Aorta (tissue), 5 donors: ENCODE measurements at regions not wholly inside any gene's neighbourhood (a gene's known extent, or its start where the extent isn't known, plus 50 kb on each side); places are given as distances from the start of the nearest gene placed in this dataset.

ENCODE experiments used
- ATAC-seq: fragments of 200-7000 bp; cut with Tn5 transposase; one replicate; pipeline ENCODE4 v1.9.1; 2022; ENCODE audit warnings: moderate library complexity; ENCODE audit not compliant: low FRiP score
- DNase-seq, 2 donors: peaks; one replicate each; pipeline ENCODE4 v3.0.0-alpha.2; 2020
- H3K27ac ChIP-seq, 2 donors: one replicate each; pipeline ENCODE4 v1.5.1; 2013; ENCODE audit warnings: low read length in 2 of 2, mild to moderate bottlenecking in 2 of 2, moderate library complexity in 2 of 2, control low read depth in 1 of 2, inconsistent platforms in 1 of 2, low read depth in 1 of 2
- H3K27me3 ChIP-seq, 2 donors: one replicate each; pipeline ENCODE4 v1.6.1; 2013; ENCODE audit warnings: control low read depth in 1 of 2, low read length in 1 of 2, mild to moderate bottlenecking in 1 of 2, moderate library complexity in 1 of 2; ENCODE audit not compliant: insufficient read depth in 2 of 2, control insufficient read depth in 1 of 2
- H3K36me3 ChIP-seq, 2 donors: one replicate each; pipeline ENCODE4 v1.6.1; 2013; ENCODE audit warnings: control low read depth in 1 of 2, low read length in 1 of 2, mild to moderate bottlenecking in 1 of 2; ENCODE audit not compliant: insufficient read depth in 2 of 2, control insufficient read depth in 1 of 2
- H3K4me1 ChIP-seq, 2 donors: one replicate each; pipeline ENCODE4 v1.6.1; 2013; ENCODE audit warnings: low read length in 2 of 2, control low read depth in 1 of 2, mild to moderate bottlenecking in 1 of 2, moderate library complexity in 1 of 2; ENCODE audit not compliant: insufficient read depth in 2 of 2, control insufficient read depth in 1 of 2
- H3K4me3 ChIP-seq, 2 donors: one replicate each; pipeline ENCODE4 v1.5.1; 2013; ENCODE audit warnings: low read length in 2 of 2, control low read depth in 1 of 2, mild to moderate bottlenecking in 1 of 2
- H3K9me3 ChIP-seq: one replicate; pipeline ENCODE4 v1.6.1; 2013; ENCODE audit warnings: mild to moderate bottlenecking, low read length; ENCODE audit not compliant: control insufficient read depth
- WGBS, 2 donors: extraction: QIAGEN DNeasy Blood & Tissue Kit; methylation state at CpG; one replicate each; pipeline ENCODE4 v1.1.7; 2013; 5-methylcytosine and 5-hydroxymethylcytosine counted together
- intact Hi-C, 2 donors: fragments of 100-400 bp; cut with DNase I; formaldehyde crosslinking; loops; one replicate each; pipeline versions ENCODE4 v1.14.2 to v1.15.0; 2022
- donor health status: healthy with polysubstance abuse.
- donor health status: Bipolar disorder and iron deficiency.
- donor health status: DM: no; HTN: no; CAD: no.
- donor health status: DM: no; HTN: no; CAD: no.
- donor health status: DM: yes; HTN: yes; CAD: no.

- Histone ChIP-seq H3K4me3 (no peak overlapping the region), H3K27me3 (peaks cover 0 to 4% of the 10 kb centered on the region in 2 donors), H3K4me1 (no peaks in the 10 kb centered on the region), H3K9me3 (no peaks in the 10 kb centered on the region), H3K27ac (no peak overlapping the region), H3K36me3 (no peaks in the 10 kb centered on the region)
- intact Hi-C loops: no loop called here
- no peak for DNase-seq
- no peak for ATAC-seq
- WGBS, 2 donors: 56 to 59% methylated on average over 20 of the region's 20 CpGs
These were observed 84.8 kb upstream of the KLHL25 start for GRCh38 chr15:85879334-85880163.

GRCh38 chr15:85880501-85881190, 85.9 kb upstream of the KLHL25 start:
- Histone ChIP-seq H3K36me3 (no peaks in the 10 kb centered on the region), H3K27me3 (peaks cover 0 to 4% of the 10 kb centered on the region in 2 donors), H3K9me3 (no peaks in the 10 kb centered on the region), H3K4me1 (no peaks in the 10 kb centered on the region), H3K4me3 (no peak overlapping the region), H3K27ac (no peak overlapping the region)
- WGBS, 2 donors: 54 to 64% methylated on average over 7 of the region's 7 CpGs
- no peak for ATAC-seq
- DNase-seq: no peak
- intact Hi-C loops: no loop called here

GRCh38 chr15:85886309-85886811, 91.6 kb upstream of the KLHL25 start:
- DNase-seq: no peak
- WGBS, 2 donors: 11 to 12% methylated on average over 8 of the region's 8 CpGs
- Histone ChIP-seq H3K4me1 (no peaks in the 10 kb centered on the region), H3K9me3 (no peaks in the 10 kb centered on the region), H3K4me3 (no peak overlapping the region), H3K27me3 (peaks cover 0 to 4% of the 10 kb centered on the region in 2 donors), H3K36me3 (no peaks in the 10 kb centered on the region), H3K27ac (no peak overlapping the region)
- intact Hi-C loops: no loop called here
- ATAC-seq: no peak

DNA sequence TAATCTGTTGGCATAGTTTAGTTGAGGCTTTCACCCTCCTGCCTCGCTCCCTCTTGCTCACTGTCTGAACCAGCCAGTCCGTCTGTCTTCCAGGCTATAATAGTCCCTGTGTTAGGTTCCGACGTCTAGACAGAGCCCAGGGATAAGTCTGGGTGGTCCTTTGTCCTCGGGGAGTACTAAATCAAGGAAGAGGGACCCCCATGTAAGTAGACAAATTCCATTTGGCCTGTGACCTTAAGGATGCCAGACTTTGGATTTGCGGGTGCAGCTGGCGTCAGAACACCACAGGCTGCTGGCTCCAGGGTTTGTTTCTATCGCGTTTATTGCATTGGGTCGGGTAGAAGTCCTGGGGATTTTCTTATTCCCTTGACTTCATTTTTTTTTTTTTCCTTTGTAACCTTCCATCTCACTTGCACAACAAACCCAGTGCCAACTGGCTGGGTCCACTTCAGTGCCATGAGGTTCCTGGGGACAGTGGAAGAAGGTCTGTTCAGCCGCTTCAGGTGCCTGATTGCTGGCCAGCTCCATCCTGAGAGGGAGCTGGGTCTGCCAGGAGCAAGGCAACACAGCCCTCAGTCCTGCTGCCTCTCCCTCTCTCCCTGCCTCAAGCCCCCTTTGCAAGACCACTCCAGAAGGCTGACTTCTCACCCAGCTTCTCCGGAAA, 95.4 kb upstream of the KLHL25 start:
- 12 to 21% methylated on average over 12 of the region's 12 CpGs for WGBS, 2 donors
- Histone ChIP-seq H3K27ac (no peak overlapping the region), H3K36me3 (no peaks in the 10 kb centered on the region), H3K4me1 (no peaks in the 10 kb centered on the region), H3K9me3 (no peaks in the 10 kb centered on the region), H3K4me3 (no peak overlapping the region), H3K27me3 (no peaks in the 10 kb centered on the region)
- intact Hi-C loops: no loop called here
- DNase-seq (no peak), ATAC-seq (no peak)

GRCh38 chr15:85890620-85890980, 95.9 kb upstream of the KLHL25 start:
- DNase-seq (no peak), ATAC-seq (no peak)
- no peaks in the 10 kb centered on the region for H3K4me1 ChIP-seq
- intact Hi-C loops: no loop called here
- H3K27ac ChIP-seq: no peak overlapping the region
- no peaks in the 10 kb centered on the region for H3K9me3 ChIP-seq
- H3K36me3 ChIP-seq: no peaks in the 10 kb centered on the region
- WGBS, 2 donors: 60 to 61% methylated on average over 2 of the region's 2 CpGs
- H3K4me3 ChIP-seq: no peak overlapping the region
- no peaks in the 10 kb centered on the region for H3K27me3 ChIP-seq

GRCh38 chr15:85891470-85891869, 96.7 kb upstream of the KLHL25 start:
- 91 to 92% methylated on average over 1 of the region's 1 CpG for WGBS, 2 donors
- DNase-seq (no peak), ATAC-seq (no peak)
- no peak overlapping the region for H3K4me3 ChIP-seq
- intact Hi-C loops: no loop called here
- H3K36me3 ChIP-seq: no peaks in the 10 kb centered on the region
- no peak overlapping the region for H3K27ac ChIP-seq
- H3K9me3 ChIP-seq: no peaks in the 10 kb centered on the region
- H3K4me1 ChIP-seq: no peaks in the 10 kb centered on the region
- H3K27me3 ChIP-seq: no peaks in the 10 kb centered on the region

DNA sequence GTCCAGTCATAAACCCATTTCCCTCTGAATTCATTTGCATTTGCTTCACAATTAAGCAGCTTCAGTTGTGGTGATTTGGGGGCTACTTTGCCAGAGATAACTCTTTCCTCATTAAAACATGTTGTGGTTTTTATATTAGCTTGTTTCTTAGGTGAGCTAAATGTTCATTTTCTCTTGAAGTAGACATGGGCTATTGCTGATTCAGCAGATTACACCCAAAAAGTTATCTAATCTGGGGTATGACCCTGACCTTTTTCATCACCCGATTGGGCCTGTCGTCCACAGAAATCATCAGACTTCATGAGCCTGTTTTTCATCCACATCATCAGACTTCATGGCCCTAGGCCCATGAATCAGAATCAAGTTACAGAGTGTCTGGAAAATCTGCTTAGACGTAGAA, 97.5 kb upstream of the KLHL25 start:
- no peak for ATAC-seq
- no peaks in the 10 kb centered on the region for H3K9me3 ChIP-seq
- no peaks in the 10 kb centered on the region for H3K4me1 ChIP-seq
- intact Hi-C loops: no loop called here
- H3K36me3 ChIP-seq: no peaks in the 10 kb centered on the region
- no peak overlapping the region for H3K27ac ChIP-seq
- H3K27me3 ChIP-seq: no peaks in the 10 kb centered on the region
- DNase-seq: no peak
- H3K4me3 ChIP-seq: no peak overlapping the region
- 63 to 76% methylated on average over 3 of the region's 3 CpGs for WGBS, 2 donors

- Histone ChIP-seq H3K27ac (no peak overlapping the region), H3K27me3 (no peaks in the 10 kb centered on the region), H3K4me3 (no peak overlapping the region), H3K9me3 (no peaks in the 10 kb centered on the region), H3K4me1 (no peaks in the 10 kb centered on the region), H3K36me3 (no peaks in the 10 kb centered on the region)
- WGBS, 2 donors: 43 to 47% methylated on average over 4 of the region's 4 CpGs
- no peak for ATAC-seq
- no peak for DNase-seq
- intact Hi-C loops: no loop called here
These were observed 102.6 kb upstream of the KLHL25 start for GRCh38 chr15:85897207-85897894.
